ENCODE measurements at regions not wholly inside any gene's neighbourhood (a gene's known extent, or its start where the extent isn't known, plus 50 kb on each side); places are given as distances from the start of the nearest gene placed in this dataset.

DNA sequence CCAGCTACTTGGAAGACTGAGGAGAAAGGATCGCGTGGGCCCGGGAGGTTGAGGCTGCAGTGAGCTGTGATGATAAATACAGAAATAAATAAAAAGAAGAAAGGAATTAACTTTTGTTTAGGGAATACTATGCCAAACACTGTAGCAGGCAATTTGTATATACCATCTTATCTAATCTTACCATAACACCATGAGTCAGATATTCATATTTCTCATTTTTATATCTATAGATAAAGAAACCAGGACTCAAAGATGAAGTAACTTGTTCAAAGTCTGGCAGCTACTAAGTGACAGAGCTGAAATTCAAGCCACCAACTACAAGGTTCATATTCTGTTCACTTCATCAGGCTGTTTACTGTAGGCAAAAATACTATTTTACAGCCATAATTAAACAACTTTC, 119.2 kb upstream of the SLC39A10 start:
- TF ChIP-seq ZNF232 (CRISPR knock-in tag; IDR thresholded peaks at IDR 0.05; ENCODE audit: borderline replicate concordance) = no peak
- no peak for TF ChIP-seq ZFX (CRISPR knock-in tag; IDR thresholded peaks at IDR 0.05; ENCODE audit: low read depth)
